Sigmoid colon (tissue), 6 donors: ENCODE measurements at regions not wholly inside any gene's neighbourhood (a gene's known extent, or its start where the extent isn't known, plus 50 kb on each side); places are given as distances from the start of the nearest gene placed in this dataset.

Experiments
- DNase-seq: peaks from one replicate; pipeline ENCODE4 v3.0.0-alpha.2; 2019
- H3K27ac ChIP-seq, 4 donors: fragments of 200-600 bp; sonication (generic); one replicate each; pipeline ENCODE4 v1.5.1; 2016 to 2019; ENCODE audit warnings: mild to moderate bottlenecking in 1 of 4
- H3K27me3 ChIP-seq, 3 donors: fragments of 200-600 bp; sonication (generic); one replicate each; pipeline ENCODE4 v1.5.1; 2019; ENCODE audit warnings: mild to moderate bottlenecking in 1 of 3
- H3K36me3 ChIP-seq, 4 donors: fragments of 200-600 bp; sonication (generic); one replicate each; pipeline ENCODE4 v1.5.1; 2016 to 2019
- H3K4me1 ChIP-seq, 4 donors: fragments of 200-600 bp; sonication (generic); one replicate each; pipeline ENCODE4 v1.5.1; 2017 to 2019
- H3K4me3 ChIP-seq, 4 donors: fragments of 200-600 bp; sonication (generic); one replicate each; pipeline ENCODE4 v1.5.1; 2017 to 2019; ENCODE audit warnings: mild to moderate bottlenecking in 2 of 4, moderate library complexity in 1 of 4
- H3K9me3 ChIP-seq, 4 donors: fragments of 200-600 bp in 3 of 4; sonication (generic) in 3 of 4; one replicate each; pipeline versions ENCODE4 v1.5.1 to v1.6.1; 2013 to 2019
- EP300 ChIP-seq, 4 donors: sonication (generic); formaldehyde crosslinking; IDR thresholded peaks; one replicate each; pipeline ENCODE4 v1.6.1; 2017; ENCODE audit warnings: antibody characterized with exemption in 4 of 4
- POLR2A ChIP-seq, 2 donors: fragments of 450-650 bp; IDR thresholded peaks; one replicate each; pipeline ENCODE4 v1.6.1; 2016; ENCODE audit warnings: antibody characterized with exemption in 2 of 2, mild to moderate bottlenecking in 2 of 2, moderate library complexity in 2 of 2
- POLR2AphosphoS5 ChIP-seq, 4 donors: sonication (generic); formaldehyde crosslinking; IDR thresholded peaks; one replicate each; pipeline ENCODE4 v1.6.1; 2017; ENCODE audit warnings: antibody characterized with exemption in 4 of 4
- WGBS, 2 donors: extraction: QIAGEN DNeasy Blood & Tissue Kit; methylation state at CpG; one replicate each; pipeline ENCODE4 v1.1.7; 2013; 5-methylcytosine and 5-hydroxymethylcytosine counted together
- intact Hi-C: fragments of 100-400 bp; cut with DNase I; formaldehyde crosslinking; loops from one replicate; pipeline ENCODE4 v1.15.1; 2023
- TF ChIP-seq, protein P1 (sequence below), 4 experiments: fragments of 450-650 bp in 3 of 4; fragments of 200-600 bp in 1 of 4; IDR thresholded peaks; one replicate each; pipeline ENCODE4 v1.5.1; 2016 to 2019; ENCODE audit warnings: antibody characterized with exemption in 4 of 4, mild to moderate bottlenecking in 3 of 4, moderate library complexity in 2 of 4
- donor health status: healthy with polysubstance abuse.
- donor health status: healthy.

GRCh38 chr3:87710511-87710910, 348.3 kb downstream of the CGGBP1 start:
- Histone ChIP-seq H3K27me3 (no peaks in the 10 kb centered on the region), H3K4me1 (no peaks in the 10 kb centered on the region), H3K36me3 (no peaks in the 10 kb centered on the region), H3K9me3 (peaks cover 0 to 1% (median 0%) of the 10 kb centered on the region in 4 donors), H3K4me3 (no peak overlapping the region), H3K27ac (no peak overlapping the region)
- TF ChIP-seq, protein P1, sequence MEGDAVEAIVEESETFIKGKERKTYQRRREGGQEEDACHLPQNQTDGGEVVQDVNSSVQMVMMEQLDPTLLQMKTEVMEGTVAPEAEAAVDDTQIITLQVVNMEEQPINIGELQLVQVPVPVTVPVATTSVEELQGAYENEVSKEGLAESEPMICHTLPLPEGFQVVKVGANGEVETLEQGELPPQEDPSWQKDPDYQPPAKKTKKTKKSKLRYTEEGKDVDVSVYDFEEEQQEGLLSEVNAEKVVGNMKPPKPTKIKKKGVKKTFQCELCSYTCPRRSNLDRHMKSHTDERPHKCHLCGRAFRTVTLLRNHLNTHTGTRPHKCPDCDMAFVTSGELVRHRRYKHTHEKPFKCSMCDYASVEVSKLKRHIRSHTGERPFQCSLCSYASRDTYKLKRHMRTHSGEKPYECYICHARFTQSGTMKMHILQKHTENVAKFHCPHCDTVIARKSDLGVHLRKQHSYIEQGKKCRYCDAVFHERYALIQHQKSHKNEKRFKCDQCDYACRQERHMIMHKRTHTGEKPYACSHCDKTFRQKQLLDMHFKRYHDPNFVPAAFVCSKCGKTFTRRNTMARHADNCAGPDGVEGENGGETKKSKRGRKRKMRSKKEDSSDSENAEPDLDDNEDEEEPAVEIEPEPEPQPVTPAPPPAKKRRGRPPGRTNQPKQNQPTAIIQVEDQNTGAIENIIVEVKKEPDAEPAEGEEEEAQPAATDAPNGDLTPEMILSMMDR (IDR thresholded peaks at IDR 0.05) = no peak
- TF ChIP-seq EP300 (IDR thresholded peaks at IDR 0.05) (no peak), POLR2A (IDR thresholded peaks at IDR 0.05) (no peak), POLR2AphosphoS5 (IDR thresholded peaks at IDR 0.05) (no peak)
- no peak for DNase-seq
- intact Hi-C loops = no loop called here
- WGBS, 2 donors = 71 to 81% methylated on average over 1 of the region's 1 CpG

DNA sequence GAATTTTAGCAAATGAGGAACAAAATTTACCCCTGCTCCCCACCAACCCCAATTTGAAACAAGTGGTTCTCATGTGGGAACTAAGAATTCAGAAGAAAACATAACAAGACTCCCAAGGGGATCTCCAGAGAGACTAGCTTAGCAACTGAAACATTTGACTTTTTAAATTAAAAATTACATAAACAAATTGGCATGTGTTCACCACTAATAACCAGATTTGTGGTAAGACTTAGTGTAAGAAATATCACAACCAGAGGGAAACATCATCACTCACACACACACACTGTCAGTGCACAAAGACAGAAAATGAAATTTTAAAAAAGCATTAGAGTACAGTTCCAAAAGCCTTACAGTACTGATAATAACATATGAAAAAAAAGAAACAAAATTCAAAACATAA, 348.8 kb downstream of the CGGBP1 start:
- H3K27me3 ChIP-seq = no peaks in the 10 kb centered on the region
- H3K27ac ChIP-seq = no peak overlapping the region
- no peak for DNase-seq
- intact Hi-C loops = no loop called here
- no peaks in the 10 kb centered on the region for H3K4me1 ChIP-seq
- no peak for TF ChIP-seq POLR2AphosphoS5 (IDR thresholded peaks at IDR 0.05)
- TF ChIP-seq, protein P1 (IDR thresholded peaks at IDR 0.05) = no peak
- no peak for TF ChIP-seq POLR2A (IDR thresholded peaks at IDR 0.05)
- TF ChIP-seq EP300 (IDR thresholded peaks at IDR 0.05) = no peak
- H3K4me3 ChIP-seq = no peak overlapping the region
- peaks cover 0 to 1% (median 0%) of the 10 kb centered on the region in 4 donors for H3K9me3 ChIP-seq
- no peaks in the 10 kb centered on the region for H3K36me3 ChIP-seq

DNA sequence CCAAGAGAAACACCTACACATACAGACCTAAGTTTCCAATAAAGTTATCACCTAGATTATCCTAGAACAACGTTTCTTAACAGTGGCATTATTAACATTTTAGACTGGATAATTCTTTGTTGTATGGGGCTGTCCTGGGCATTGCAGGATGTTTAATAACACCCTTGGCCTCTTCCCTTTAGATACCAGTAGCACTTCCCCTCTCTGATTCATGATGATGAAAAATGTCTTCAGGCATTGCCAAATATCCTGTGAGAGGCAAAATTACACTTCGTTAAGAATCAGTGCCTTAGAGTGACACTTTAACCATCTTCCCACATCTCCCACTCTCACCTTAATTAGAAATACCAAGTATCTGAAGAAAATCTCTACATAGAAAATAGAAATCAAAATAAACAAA, 352.6 kb downstream of the CGGBP1 start:
- intact Hi-C loops = no loop called here
- H3K9me3 ChIP-seq = peaks cover 0 to 1% (median 0%) of the 10 kb centered on the region in 4 donors
- no peak overlapping the region for H3K4me3 ChIP-seq
- DNase-seq = no peak
- WGBS, 2 donors = 65 to 70% methylated on average over 2 of the region's 2 CpGs
- TF ChIP-seq, protein P1 (IDR thresholded peaks at IDR 0.05) = no peak
- TF ChIP-seq EP300 (IDR thresholded peaks at IDR 0.05) (no peak), POLR2AphosphoS5 (IDR thresholded peaks at IDR 0.05) (no peak), POLR2A (IDR thresholded peaks at IDR 0.05) (no peak)
- no peaks in the 10 kb centered on the region for H3K36me3 ChIP-seq
- no peaks in the 10 kb centered on the region for H3K27me3 ChIP-seq
- H3K27ac ChIP-seq = no peak overlapping the region
- no peaks in the 10 kb centered on the region for H3K4me1 ChIP-seq

DNA sequence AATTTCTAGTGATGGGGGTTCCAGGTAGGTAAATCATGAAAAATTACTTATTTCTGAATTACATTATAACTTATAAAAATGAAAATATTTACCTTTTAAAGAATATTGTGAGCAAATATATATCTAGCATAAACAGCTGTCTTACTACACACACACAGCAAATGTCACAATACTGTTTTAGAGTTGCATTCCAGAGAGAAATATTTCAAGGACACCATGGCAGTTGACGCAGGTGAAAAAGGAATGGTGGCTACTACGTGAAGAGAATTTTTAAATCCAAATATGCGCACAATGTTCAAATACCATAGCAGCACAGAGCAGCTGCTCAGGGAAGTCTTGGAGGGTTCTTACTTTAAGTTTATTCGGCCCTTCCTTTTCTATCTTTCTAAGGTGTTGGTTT, 356.2 kb downstream of the CGGBP1 start:
- Histone ChIP-seq H3K4me1 (no peaks in the 10 kb centered on the region), H3K27me3 (no peaks in the 10 kb centered on the region), H3K9me3 (peaks cover 0 to 1% (median 0%) of the 10 kb centered on the region in 4 donors), H3K4me3 (no peak overlapping the region), H3K27ac (no peak overlapping the region), H3K36me3 (no peaks in the 10 kb centered on the region)
- intact Hi-C loops = no loop called here
- no peak for DNase-seq
- no peak for TF ChIP-seq POLR2AphosphoS5 (IDR thresholded peaks at IDR 0.05)
- 88 to 94% methylated on average over 4 of the region's 4 CpGs for WGBS, 2 donors

DNA sequence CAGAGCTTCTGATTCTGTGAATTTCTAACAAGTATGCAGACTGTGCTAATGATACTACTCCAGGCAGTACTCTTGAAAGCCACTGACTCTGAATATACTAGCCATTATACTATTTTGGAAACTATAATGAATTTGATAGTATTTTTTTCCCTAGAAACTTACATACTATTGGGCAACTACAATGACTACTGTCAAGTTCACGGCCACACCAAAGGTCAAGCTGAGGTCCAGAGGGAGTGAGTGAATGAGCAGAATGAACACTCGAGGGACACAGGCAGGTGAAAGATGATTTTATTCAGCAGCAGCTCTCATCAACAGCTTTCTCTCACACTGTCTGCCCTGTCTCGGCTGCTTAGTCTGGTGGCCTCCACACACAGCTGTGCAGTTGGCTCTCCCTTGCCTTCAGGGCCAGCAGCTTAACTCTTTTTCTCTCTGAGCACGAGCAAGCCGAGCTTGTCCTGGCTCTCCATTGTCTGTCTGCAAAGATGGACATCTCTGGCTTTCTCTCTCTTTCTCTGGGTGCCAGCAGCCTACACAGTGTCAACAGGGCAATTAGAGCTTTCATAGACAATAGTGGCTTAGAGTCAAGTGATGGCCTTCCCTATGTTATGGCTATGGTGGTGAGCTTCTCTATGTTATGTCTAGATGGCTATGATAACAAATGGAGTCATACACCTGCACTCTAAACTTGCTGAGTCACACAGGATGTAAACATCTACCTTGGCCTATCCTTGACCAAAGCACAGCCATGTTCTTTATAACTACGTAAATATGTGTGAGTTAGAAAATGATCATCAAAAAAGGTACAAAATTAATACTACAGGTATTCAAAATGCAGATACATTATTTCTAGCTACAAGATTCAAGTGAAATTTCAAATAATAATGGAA, 362.4 kb downstream of the CGGBP1 start:
- Histone ChIP-seq H3K27ac (no peak overlapping the region), H3K9me3 (no peaks in the 10 kb centered on the region), H3K4me3 (no peak overlapping the region), H3K36me3 (no peaks in the 10 kb centered on the region), H3K4me1 (peaks cover 0 to 13% (median 0%) of the 10 kb centered on the region in 4 donors), H3K27me3 (no peaks in the 10 kb centered on the region)
- WGBS, 2 donors = 79 to 83% methylated on average over 6 of the region's 6 CpGs
- DNase-seq = no peak
- TF ChIP-seq POLR2A (IDR thresholded peaks at IDR 0.05) (no peak), POLR2AphosphoS5 (IDR thresholded peaks at IDR 0.05) (no peak), EP300 (IDR thresholded peaks at IDR 0.05) (no peak)
- TF ChIP-seq, protein P1 (IDR thresholded peaks at IDR 0.05) = no peak
- intact Hi-C loops = no loop called here
